Small intestine (tissue), 7 donors: ENCODE measurements at regions not wholly inside any gene's neighbourhood (a gene's known extent, or its start where the extent isn't known, plus 50 kb on each side); places are given as distances from the start of the nearest gene placed in this dataset.

Source experiments
- DNase-seq, 2 donors: peaks; one replicate each; pipeline versions ENCODE4 v3.0.0 to v3.0.0-alpha.2; 2013
- FAIRE-seq: peaks from 2 replicates; lab custom pipeline; 2012; peaks lifted over from hg19 to GRCh38; lab: Jason Lieb, UNC
- H3K27ac ChIP-seq, 3 donors: one replicate each; pipeline ENCODE4 v1.5.1; 2013; ENCODE audit warnings: low read length in 2 of 3, mild to moderate bottlenecking in 2 of 3, control low read depth in 1 of 3, inconsistent platforms in 1 of 3, low read depth in 1 of 3, moderate library complexity in 1 of 3
- H3K27me3 ChIP-seq, 3 donors: one replicate each; pipeline ENCODE4 v1.6.1; 2013; ENCODE audit warnings: low read length in 3 of 3, inconsistent platforms in 1 of 3; ENCODE audit not compliant: control insufficient read depth in 3 of 3, insufficient read depth in 3 of 3
- H3K36me3 ChIP-seq, 3 donors: one replicate each; pipeline ENCODE4 v1.6.1; 2013; ENCODE audit warnings: low read length in 3 of 3, inconsistent platforms in 1 of 3, low read depth in 1 of 3, mild to moderate bottlenecking in 1 of 3, moderate library complexity in 1 of 3; ENCODE audit not compliant: control insufficient read depth in 3 of 3, insufficient read depth in 2 of 3
- H3K4me1 ChIP-seq, 3 donors: one replicate each; pipeline ENCODE4 v1.6.1; 2013; ENCODE audit warnings: low read length in 2 of 3, inconsistent platforms in 1 of 3, low read depth in 1 of 3, mild to moderate bottlenecking in 1 of 3, moderate library complexity in 1 of 3; ENCODE audit not compliant: control insufficient read depth in 3 of 3, insufficient read depth in 2 of 3
- H3K4me3 ChIP-seq, 3 donors: one replicate each; pipeline ENCODE4 v1.5.1; 2013; ENCODE audit warnings: low read length in 3 of 3, control low read depth in 1 of 3, inconsistent platforms in 1 of 3, low read depth in 1 of 3, mild to moderate bottlenecking in 1 of 3, moderate library complexity in 1 of 3
- H3K9me3 ChIP-seq, 2 donors: one replicate each; pipeline ENCODE4 v1.6.1; 2013; ENCODE audit warnings: low read depth in 1 of 2, low read length in 1 of 2; ENCODE audit not compliant: control insufficient read depth in 2 of 2, insufficient read depth in 1 of 2
- WGBS, 3 donors: extraction: QIAGEN DNeasy Blood & Tissue Kit; methylation state at CpG; one replicate each; pipeline ENCODE4 v1.1.7; 2013; 5-methylcytosine and 5-hydroxymethylcytosine counted together
- donor health status: healthy with polysubstance abuse.
- donor health status: control.
- donor health status: control.
- donor health status: Bipolar disorder and iron deficiency.
- donor health status: healthy.

GRCh38 chr2:180651596-180651995, 328.8 kb upstream of the UBE2E3 start:
- H3K27me3 ChIP-seq: no peaks in the 10 kb centered on the region
- H3K36me3 ChIP-seq: no peaks in the 10 kb centered on the region
- WGBS, 3 donors: 75 to 84% (median 83%) methylated on average over 8 of the region's 8 CpGs
- H3K27ac ChIP-seq: no peak overlapping the region
- no peaks in the 10 kb centered on the region for H3K4me1 ChIP-seq
- H3K9me3 ChIP-seq: no peaks in the 10 kb centered on the region
- no peak for DNase-seq
- FAIRE-seq: no peak
- no peak overlapping the region for H3K4me3 ChIP-seq

GRCh38 chr2:180647621-180648020, 332.8 kb upstream of the UBE2E3 start:
- H3K36me3 ChIP-seq: no peaks in the 10 kb centered on the region
- no peaks in the 10 kb centered on the region for H3K9me3 ChIP-seq
- DNase-seq: no peak
- no peaks in the 10 kb centered on the region for H3K27me3 ChIP-seq
- WGBS, 3 donors: 51 to 54% (median 51%) methylated on average over 3 of the region's 3 CpGs
- H3K27ac ChIP-seq: no peak overlapping the region
- H3K4me1 ChIP-seq: no peaks in the 10 kb centered on the region
- H3K4me3 ChIP-seq: no peak overlapping the region
- no peak for FAIRE-seq

GRCh38 chr2:180647221-180647620, 333.2 kb upstream of the UBE2E3 start:
- no peaks in the 10 kb centered on the region for H3K4me1 ChIP-seq
- no peak overlapping the region for H3K4me3 ChIP-seq
- H3K27me3 ChIP-seq: no peaks in the 10 kb centered on the region
- no peaks in the 10 kb centered on the region for H3K36me3 ChIP-seq
- H3K27ac ChIP-seq: no peak overlapping the region
- H3K9me3 ChIP-seq: no peaks in the 10 kb centered on the region
- no peak for DNase-seq
- no peak for FAIRE-seq

GRCh38 chr2:180646756-180647155, 333.6 kb upstream of the UBE2E3 start:
- FAIRE-seq: no peak

GRCh38 chr2:180644709-180645108, 335.7 kb upstream of the UBE2E3 start:
- Histone ChIP-seq H3K36me3 (no peaks in the 10 kb centered on the region), H3K27ac (no peak overlapping the region), H3K9me3 (no peaks in the 10 kb centered on the region), H3K27me3 (no peaks in the 10 kb centered on the region), H3K4me3 (no peak overlapping the region), H3K4me1 (no peaks in the 10 kb centered on the region)
- DNase-seq (no peak), FAIRE-seq (no peak)
- 17 to 55% (median 18%) methylated on average over 2 of the region's 2 CpGs for WGBS, 3 donors

More at GRCh38 chr2:180646756-180647155, 333.6 kb upstream of the UBE2E3 start:
- Histone ChIP-seq H3K27ac (no peak overlapping the region), H3K36me3 (no peaks in the 10 kb centered on the region), H3K9me3 (no peaks in the 10 kb centered on the region), H3K4me1 (no peaks in the 10 kb centered on the region), H3K4me3 (no peak overlapping the region), H3K27me3 (no peaks in the 10 kb centered on the region)
- no peak for DNase-seq
- WGBS, 3 donors: 61 to 78% (median 70%) methylated on average over 2 of the region's 2 CpGs

- Histone ChIP-seq H3K4me1 (no peaks in the 10 kb centered on the region), H3K27ac (no peak overlapping the region), H3K36me3 (no peaks in the 10 kb centered on the region), H3K27me3 (no peaks in the 10 kb centered on the region), H3K9me3 (no peaks in the 10 kb centered on the region), H3K4me3 (no peak overlapping the region)
- no peak for DNase-seq
- 80 to 90% (median 81%) methylated on average over 2 of the region's 2 CpGs for WGBS, 3 donors
- no peak for FAIRE-seq
Observed at GRCh38 chr2:180630756-180631155, 349.6 kb upstream of the UBE2E3 start.

GRCh38 chr2:180625006-180625844, 355.2 kb upstream of the UBE2E3 start:
- Histone ChIP-seq H3K4me1 (no peaks in the 10 kb centered on the region), H3K27ac (no peak overlapping the region), H3K36me3 (no peaks in the 10 kb centered on the region), H3K27me3 (no peaks in the 10 kb centered on the region), H3K4me3 (no peak overlapping the region), H3K9me3 (no peaks in the 10 kb centered on the region)
- WGBS, 3 donors: 73 to 92% (median 88%) methylated on average over 4 of the region's 4 CpGs
- FAIRE-seq: no peak
- DNase-seq: no peak

- WGBS, 3 donors: 58 to 74% (median 59%) methylated on average over 3 of the region's 3 CpGs
- no peaks in the 10 kb centered on the region for H3K4me1 ChIP-seq
- H3K27ac ChIP-seq: no peak overlapping the region
- H3K27me3 ChIP-seq: no peaks in the 10 kb centered on the region
- no peaks in the 10 kb centered on the region for H3K36me3 ChIP-seq
- no peak for DNase-seq
- no peak for FAIRE-seq
- H3K9me3 ChIP-seq: no peaks in the 10 kb centered on the region
- no peak overlapping the region for H3K4me3 ChIP-seq
Observed at GRCh38 chr2:180621941-180622918, 358.2 kb upstream of the UBE2E3 start.
